H1 (cell line): ENCODE measurements at regions not wholly inside any gene's neighbourhood (a gene's known extent, or its start where the extent isn't known, plus 50 kb on each side); places are given as distances from the start of the nearest gene placed in this dataset.

Experiments used
- CTCF ChIA-PET: fragments of 300-600 bp; sonication (Branson Sonifier 250); formaldehyde crosslinking; loops from one replicate; lab custom pipeline; 2021; ENCODE audit not compliant: partially characterized antibody; lab: Charles Lee
- POLR2A ChIA-PET: fragments of 300-600 bp; sonication (Branson Sonifier 250); formaldehyde crosslinking; loops from one replicate; lab custom pipeline; 2021; ENCODE audit warnings: inconsistent platforms; ENCODE audit not compliant: partially characterized antibody; lab: Charles Lee
- DNase-seq, 2 experiments: peaks; one replicate each; pipeline versions ENCODE4 v3.0.0 to v3.0.0-alpha.2; 2010 to 2022; ENCODE audit warnings: low spot score in 2 of 2, low read depth in 1 of 2, mixed read lengths in 1 of 2
- FAIRE-seq: peaks from 2 replicates; lab custom pipeline; 2011; peaks lifted over from hg19 to GRCh38; lab: Jason Lieb, UNC
- H2AFZ ChIP-seq: 2 replicates; pipeline ENCODE4 v1.8.1; 2012; ENCODE audit warnings: low read length, inconsistent platforms
- H2AK5ac ChIP-seq: 2 replicates; pipeline ENCODE4 v1.6.1; 2013; ENCODE audit warnings: low read depth, low read length
- H2BK120ac ChIP-seq: replicated peaks from 2 replicates; pipeline ENCODE3; 2013; ENCODE audit warnings: low read depth, low read length, inconsistent platforms
- H2BK12ac ChIP-seq: 2 replicates; pipeline ENCODE4 v1.6.1; 2013; ENCODE audit warnings: low read depth, low read length
- H2BK15ac ChIP-seq: 2 replicates; pipeline ENCODE4 v1.6.1; 2013; ENCODE audit warnings: low read length
- H2BK20ac ChIP-seq: 2 replicates; pipeline ENCODE4 v1.6.1; 2013; ENCODE audit warnings: low read length
- H2BK5ac ChIP-seq: 2 replicates; pipeline ENCODE4 v1.6.1; 2013; ENCODE audit warnings: low read depth, low read length
- H3K14ac ChIP-seq: 2 replicates; pipeline ENCODE4 v1.6.1; 2013; ENCODE audit warnings: inconsistent platforms; ENCODE audit not compliant: insufficient read length
- H3K18ac ChIP-seq: 2 replicates; pipeline ENCODE4 v1.6.1; 2013; ENCODE audit warnings: low read length; ENCODE audit errors: extremely low read depth
- H3K23ac ChIP-seq: 2 replicates; pipeline ENCODE4 v1.6.1; 2013; ENCODE audit warnings: inconsistent platforms; ENCODE audit not compliant: insufficient read length
- H3K23me2 ChIP-seq: 2 replicates; pipeline ENCODE4 v1.6.1; 2013; ENCODE audit warnings: low read depth, low read length
- H3K27ac ChIP-seq: 2 replicates; pipeline ENCODE4 v1.6.1; 2011; ENCODE audit warnings: low read depth, low read length, inconsistent platforms
- H3K27me3 ChIP-seq, 4 experiments: replicated peaks in 1 of 4; 1 replicate in 1 of 4; 2 replicates in 3 of 4; pipeline versions ENCODE4 v1.6.1 to v1.8.1; 2011 to 2013; ENCODE audit warnings: low read length in 3 of 4, mild to moderate bottlenecking in 3 of 4, inconsistent platforms in 2 of 4, mixed read lengths in 2 of 4, moderate library complexity in 1 of 4; ENCODE audit not compliant: control insufficient read depth in 3 of 4, insufficient read depth in 3 of 4; ENCODE audit errors: extremely low read depth in 1 of 4
- H3K36me3 ChIP-seq, 4 experiments: 2 replicates each; pipeline versions ENCODE4 v1.6.1 to v1.8.1; 2011 to 2013; ENCODE audit warnings: mild to moderate bottlenecking in 4 of 4, low read length in 3 of 4, moderate library complexity in 2 of 4, control low read depth in 1 of 4, inconsistent platforms in 1 of 4; ENCODE audit not compliant: insufficient read depth in 4 of 4, control insufficient read depth in 2 of 4
- H3K4ac ChIP-seq: replicated peaks from 2 replicates; pipeline ENCODE3; 2013; ENCODE audit warnings: low read length, low read depth, mixed read lengths, inconsistent platforms; ENCODE audit not compliant: insufficient read length
- H3K4me1 ChIP-seq, 4 experiments: replicated peaks in 1 of 4; 1 replicate in 1 of 4; 2 replicates in 3 of 4; pipeline versions ENCODE4 v1.6.1 to v1.8.1; 2011 to 2013; ENCODE audit warnings: low read length in 3 of 4, inconsistent platforms in 2 of 4, mixed read lengths in 1 of 4; ENCODE audit not compliant: insufficient read depth in 4 of 4, control insufficient read depth in 3 of 4
- H3K4me2 ChIP-seq, 2 experiments: 2 replicates each; pipeline versions ENCODE4 v1.6.1 to v1.8.1; 2011 to 2013; ENCODE audit warnings: low read depth in 2 of 2, low read length in 2 of 2, control low read depth in 1 of 2, inconsistent platforms in 1 of 2, mild to moderate bottlenecking in 1 of 2; ENCODE audit not compliant: insufficient read depth in 1 of 2
- H3K4me3 ChIP-seq, 4 experiments: fragments of 200-600, 300-600 bp in 1 of 4; sonication (generic), shearing (Covaris generic), sonication (Bioruptor Twin) in 1 of 4; 2 replicates each; pipeline versions ENCODE4 v1.5.1 to v1.8.1; 2011 to 2016; ENCODE audit warnings: low read length in 4 of 4, low read depth in 3 of 4, control low read depth in 2 of 4, inconsistent platforms in 2 of 4, mild to moderate bottlenecking in 2 of 4, mixed read lengths in 1 of 4, moderate library complexity in 1 of 4; ENCODE audit not compliant: insufficient read depth in 2 of 4; ENCODE audit errors: extremely low read depth in 1 of 4
- H3K56ac ChIP-seq: replicated peaks from 2 replicates; pipeline ENCODE3; 2013; ENCODE audit warnings: low read depth, mild to moderate bottlenecking, mixed read lengths, low read length, inconsistent platforms; ENCODE audit not compliant: insufficient read length
- H3K79me1 ChIP-seq: 2 replicates; pipeline ENCODE4 v1.6.1; 2013; ENCODE audit warnings: low read depth, low read length, control low read depth
- H3K79me2 ChIP-seq, 2 experiments: 2 replicates each; pipeline versions ENCODE4 v1.6.1 to v1.8.1; 2012 to 2013; ENCODE audit warnings: low read length in 2 of 2, mild to moderate bottlenecking in 2 of 2, inconsistent platforms in 1 of 2; ENCODE audit not compliant: insufficient read depth in 2 of 2, control insufficient read depth in 1 of 2
- H3K9ac ChIP-seq, 4 experiments: replicated peaks in 1 of 4; 1 replicate in 1 of 4; 2 replicates in 3 of 4; pipeline versions ENCODE4 v1.6.1 to v1.8.1; 2011 to 2013; ENCODE audit warnings: low read depth in 3 of 4, low read length in 3 of 4, control low read depth in 2 of 4, mild to moderate bottlenecking in 2 of 4, moderate library complexity in 2 of 4, inconsistent platforms in 1 of 4; ENCODE audit errors: extremely low read depth in 1 of 4
- H3K9me3 ChIP-seq, 2 experiments: 2 replicates each; pipeline versions ENCODE4 v1.6.1 to v1.8.1; 2012 to 2013; ENCODE audit warnings: mild to moderate bottlenecking in 2 of 2, moderate library complexity in 2 of 2, control low read depth in 1 of 2, inconsistent platforms in 1 of 2, low read depth in 1 of 2, low read length in 1 of 2, mixed read lengths in 1 of 2; ENCODE audit not compliant: insufficient read depth in 2 of 2
- H4K20me1 ChIP-seq, 2 experiments: replicated peaks in 1 of 2; 2 replicates each; pipeline versions ENCODE3 to v1.8.1; 2011 to 2013; ENCODE audit warnings: inconsistent platforms in 2 of 2, low read length in 2 of 2, mild to moderate bottlenecking in 1 of 2; ENCODE audit not compliant: insufficient read depth in 2 of 2, control insufficient read depth in 1 of 2
- H4K5ac ChIP-seq: 2 replicates; pipeline ENCODE4 v1.6.1; 2013; ENCODE audit warnings: low read length, low read depth, mixed read lengths, inconsistent platforms; ENCODE audit not compliant: insufficient read length
- H4K8ac ChIP-seq: 2 replicates; pipeline ENCODE4 v1.8.0; 2013; ENCODE audit warnings: mild to moderate bottlenecking, moderate library complexity, low read length, inconsistent platforms; ENCODE audit not compliant: insufficient read depth; ENCODE audit errors: extremely low read depth
- H4K91ac ChIP-seq: replicated peaks from 2 replicates; pipeline ENCODE3; 2013; ENCODE audit warnings: low read length, mixed read lengths, inconsistent platforms; ENCODE audit not compliant: insufficient read length
- CBX5 ChIP-seq: fragments of 300-800, 300-1000 bp; sonication (generic); IDR thresholded peaks from 2 replicates; pipeline ENCODE4 v1.7.1; 2016; ENCODE audit warnings: antibody characterized with exemption, low read length, low read depth
- CEBPB ChIP-seq: IDR thresholded peaks from 2 replicates; pipeline ENCODE4 v1.6.1; 2012; ENCODE audit warnings: low read depth, low read length
- GABPA ChIP-seq: IDR thresholded peaks from 2 replicates; pipeline ENCODE4 v1.6.1; 2011; ENCODE audit warnings: mild to moderate bottlenecking, low read length, moderate library complexity, borderline replicate concordance; ENCODE audit not compliant: insufficient read depth
- JUN ChIP-seq: IDR thresholded peaks from 2 replicates; pipeline ENCODE4 v1.6.1; 2011; ENCODE audit warnings: low read depth, mild to moderate bottlenecking, improper control_type of control experiment, low read length
- NRF1 ChIP-seq: IDR thresholded peaks from 2 replicates; pipeline ENCODE4 v1.6.1; 2011; ENCODE audit warnings: mild to moderate bottlenecking, low read depth, low read length, improper control_type of control experiment
- PHF8 ChIP-seq: fragments of 200-600 bp; sonication (generic); conservative IDR thresholded peaks from 2 replicates; pipeline ENCODE4 v1.7.1; 2012; ENCODE audit warnings: low read depth, mild to moderate bottlenecking, inconsistent platforms, low read length, moderate library complexity
- RNF2 ChIP-seq: fragments of 200-900, 300-1000 bp; sonication (generic); IDR thresholded peaks from 2 replicates; pipeline ENCODE4 v1.7.1; 2016; ENCODE audit warnings: borderline replicate concordance, low read depth, mild to moderate bottlenecking, antibody characterized with exemption, low read length; ENCODE audit not compliant: poor library complexity, severe bottlenecking; ENCODE audit errors: missing control alignments
- SP2 ChIP-seq: IDR thresholded peaks from 2 replicates; pipeline ENCODE4 v1.6.1; 2012; ENCODE audit warnings: mild to moderate bottlenecking, low read length, inconsistent platforms
- SRF ChIP-seq: IDR thresholded peaks from 2 replicates; pipeline ENCODE4 v1.6.1; 2011; ENCODE audit warnings: mild to moderate bottlenecking, low read depth, low read length, moderate library complexity
- TAF7 ChIP-seq: optimal IDR thresholded peaks from 2 replicates; pipeline ENCODE3; 2011; ENCODE audit warnings: low read depth, mild to moderate bottlenecking, inconsistent platforms, low read length, moderate library complexity, borderline replicate concordance
- TBP ChIP-seq: IDR thresholded peaks from 2 replicates; pipeline ENCODE4 v1.6.1; 2011; ENCODE audit warnings: low read depth, low read length, improper control_type of control experiment
- TCF12 ChIP-seq: IDR thresholded peaks from 2 replicates; pipeline ENCODE4 v1.6.1; 2011; ENCODE audit warnings: low read depth, mild to moderate bottlenecking, low read length
- USF2 ChIP-seq: IDR thresholded peaks from 2 replicates; pipeline ENCODE4 v1.6.1; 2011; ENCODE audit warnings: low read length, improper control_type of control experiment
- WGBS, 2 experiments: shearing (Covaris generic) in 1 of 2; methylation state at CpG; one replicate each; pipeline versions ENCODE4 v1.1.6 to v1.1.7; 2013 to 2015; ENCODE audit warnings: low lambda C conversion rate in 2 of 2, mixed read lengths in 2 of 2, inconsistent platforms in 1 of 2, low coverage in 1 of 2, missing lambda C conversion rate in 1 of 2; ENCODE audit not compliant: insufficient replicate concordance in 2 of 2, insufficient coverage in 1 of 2, insufficient read length in 1 of 2; ENCODE audit errors: extremely low coverage in 1 of 2, missing lambda C conversion rate in 1 of 2; 5-methylcytosine and 5-hydroxymethylcytosine counted together

- Histone ChIP-seq H4K20me1 (no peaks in the 10 kb centered on the region), H3K9ac (no peak overlapping the region), H3K23ac (no peak overlapping the region), H3K4me2 (no peak overlapping the region), H2AK5ac (no peak overlapping the region), H2BK120ac (no peak overlapping the region), H3K23me2 (no peaks in the 10 kb centered on the region), H4K5ac (no peak overlapping the region), H3K36me3 (no peaks in the 10 kb centered on the region), H3K27ac (no peak overlapping the region), H3K9me3 (no peaks in the 10 kb centered on the region), H3K27me3 (no peaks in the 10 kb centered on the region), H3K79me1 (no peaks in the 10 kb centered on the region), H2BK12ac (no peak overlapping the region), H2AFZ (no peak overlapping the region), H3K4ac (no peak overlapping the region), H3K4me3 (no peak overlapping the region), H3K56ac (no peak overlapping the region), H3K79me2 (no peaks in the 10 kb centered on the region), H2BK5ac (no peak overlapping the region), H3K4me1 (0 out of 7 replicates have a peak, but pooled peaks cover 0 to 3% (median 0%) of the 10 kb centered on the region in 4 experiments), H3K14ac (no peak overlapping the region), H4K91ac (no peak overlapping the region), H2BK15ac (no peak overlapping the region), H3K18ac (no peak overlapping the region), H2BK20ac (no peak overlapping the region), H4K8ac (no peak overlapping the region)
- CTCF ChIA-PET: interaction anchor here (0.6 to 1.4 kb wide), 3 partner anchors 12 to 247 kb away, joined by 3 read pairs; no protein-coding TSS in a partner anchor
- WGBS, 2 experiments: 79% methylated on average over 1 of the region's 1 CpG; no CpG with 5 or more reads in 1 of the 2 experiments
- DNase-seq (no peak), FAIRE-seq (no peak)
- TF ChIP-seq PHF8 (no peak), GABPA (no peak), TAF7 (no peak), JUN (no peak), TCF12 (no peak), SRF (no peak), TBP (no peak), RNF2 (no peak), CBX5 (no peak), SP2 (no peak), USF2 (no peak), CEBPB (no peak), NRF1 (no peak)
- POLR2A ChIA-PET: no interaction called here
Measured at GRCh38 chr1:112219267-112219666, 176.7 kb upstream of the CTTNBP2NL start.
